Lower leg skin (tissue), 3 donors: ENCODE measurements at regions not wholly inside any gene's neighbourhood (a gene's known extent, or its start where the extent isn't known, plus 50 kb on each side); places are given as distances from the start of the nearest gene placed in this dataset.

Experiments used
- POLR2A ChIP-seq, 2 donors: fragments of 450-650 bp; IDR thresholded peaks; one replicate each; pipeline ENCODE4 v1.6.1; 2016 to 2017; ENCODE audit warnings: antibody characterized with exemption in 2 of 2, mild to moderate bottlenecking in 1 of 2, moderate library complexity in 1 of 2
- TF ChIP-seq, protein P1 (sequence below), 3 donors: fragments of 450-650 bp; IDR thresholded peaks; one replicate each; pipeline ENCODE4 v1.5.1; 2016; ENCODE audit warnings: antibody characterized with exemption in 3 of 3, mild to moderate bottlenecking in 3 of 3, moderate library complexity in 2 of 3

DNA sequence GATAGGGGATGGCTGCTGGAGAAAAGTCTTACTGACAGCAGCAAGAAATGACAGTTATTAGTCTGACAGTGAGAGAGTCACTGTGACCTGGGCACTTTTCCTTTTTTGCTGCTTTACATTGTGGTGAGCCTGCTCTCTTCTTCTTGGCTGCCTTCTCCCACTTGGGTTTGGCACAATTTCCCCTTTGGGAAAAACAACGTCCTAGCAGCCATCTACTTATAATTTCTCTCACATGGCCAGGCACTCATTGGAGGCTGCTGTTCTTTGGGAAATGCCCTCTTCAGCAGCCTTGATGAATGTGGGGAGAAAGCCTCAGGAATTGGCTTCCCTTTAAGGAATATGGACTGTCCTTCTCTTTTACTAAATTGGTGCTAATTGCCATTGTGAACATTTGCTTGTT, 60.4 kb upstream of the SLC1A4 start:
- TF ChIP-seq, protein P1, sequence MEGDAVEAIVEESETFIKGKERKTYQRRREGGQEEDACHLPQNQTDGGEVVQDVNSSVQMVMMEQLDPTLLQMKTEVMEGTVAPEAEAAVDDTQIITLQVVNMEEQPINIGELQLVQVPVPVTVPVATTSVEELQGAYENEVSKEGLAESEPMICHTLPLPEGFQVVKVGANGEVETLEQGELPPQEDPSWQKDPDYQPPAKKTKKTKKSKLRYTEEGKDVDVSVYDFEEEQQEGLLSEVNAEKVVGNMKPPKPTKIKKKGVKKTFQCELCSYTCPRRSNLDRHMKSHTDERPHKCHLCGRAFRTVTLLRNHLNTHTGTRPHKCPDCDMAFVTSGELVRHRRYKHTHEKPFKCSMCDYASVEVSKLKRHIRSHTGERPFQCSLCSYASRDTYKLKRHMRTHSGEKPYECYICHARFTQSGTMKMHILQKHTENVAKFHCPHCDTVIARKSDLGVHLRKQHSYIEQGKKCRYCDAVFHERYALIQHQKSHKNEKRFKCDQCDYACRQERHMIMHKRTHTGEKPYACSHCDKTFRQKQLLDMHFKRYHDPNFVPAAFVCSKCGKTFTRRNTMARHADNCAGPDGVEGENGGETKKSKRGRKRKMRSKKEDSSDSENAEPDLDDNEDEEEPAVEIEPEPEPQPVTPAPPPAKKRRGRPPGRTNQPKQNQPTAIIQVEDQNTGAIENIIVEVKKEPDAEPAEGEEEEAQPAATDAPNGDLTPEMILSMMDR (IDR thresholded peaks at IDR 0.05): no peak
- no peak for TF ChIP-seq POLR2A (IDR thresholded peaks at IDR 0.05)
